Sigmoid colon (tissue), 4 donors: ENCODE measurements at regions not wholly inside any gene's neighbourhood (a gene's known extent, or its start where the extent isn't known, plus 50 kb on each side); places are given as distances from the start of the nearest gene placed in this dataset.

Source experiments
- CTCF ChIP-seq, 4 experiments: fragments of 450-650 bp in 3 of 4; fragments of 200-600 bp in 1 of 4; IDR thresholded peaks; one replicate each; pipeline ENCODE4 v1.5.1; 2016 to 2019; ENCODE audit warnings: antibody characterized with exemption in 4 of 4, mild to moderate bottlenecking in 3 of 4, moderate library complexity in 2 of 4
- EP300 ChIP-seq, 4 donors: sonication (generic); formaldehyde crosslinking; IDR thresholded peaks; one replicate each; pipeline ENCODE4 v1.6.1; 2017; ENCODE audit warnings: antibody characterized with exemption in 4 of 4

- no peak for TF ChIP-seq CTCF (IDR thresholded peaks at IDR 0.05)
- no peak for TF ChIP-seq EP300 (IDR thresholded peaks at IDR 0.05)
Measured at GRCh38 chr3:17798000-17798399, 55.6 kb upstream of the TBC1D5 start.
